Skeletal muscle tissue (tissue), 3 donors: ENCODE measurements at regions not wholly inside any gene's neighbourhood (a gene's known extent, or its start where the extent isn't known, plus 50 kb on each side); places are given as distances from the start of the nearest gene placed in this dataset.

ENCODE experiments used
- H3K27ac ChIP-seq: one replicate; pipeline ENCODE4 v1.7.0; 2013; ENCODE audit warnings: mild to moderate bottlenecking, low read depth, low read length, inconsistent platforms
- H3K27me3 ChIP-seq, 3 donors: one replicate each; pipeline ENCODE4 v1.7.0; 2013; ENCODE audit warnings: low read length in 3 of 3; ENCODE audit not compliant: control insufficient read depth in 3 of 3, insufficient read depth in 3 of 3
- H3K36me3 ChIP-seq, 3 donors: one replicate each; pipeline ENCODE4 v1.7.0; 2013; ENCODE audit warnings: low read length in 3 of 3; ENCODE audit not compliant: control insufficient read depth in 3 of 3, insufficient read depth in 3 of 3
- H3K4me1 ChIP-seq, 3 donors: one replicate each; pipeline ENCODE4 v1.7.0; 2013; ENCODE audit warnings: low read length in 3 of 3, mild to moderate bottlenecking in 3 of 3; ENCODE audit not compliant: control insufficient read depth in 3 of 3, insufficient read depth in 3 of 3
- H3K4me3 ChIP-seq, 3 donors: one replicate each; pipeline ENCODE4 v1.7.0; 2013; ENCODE audit warnings: low read length in 3 of 3
- H3K9ac ChIP-seq, 3 donors: one replicate each; pipeline ENCODE4 v1.7.0; 2013; ENCODE audit warnings: low read length in 3 of 3, mild to moderate bottlenecking in 3 of 3, moderate library complexity in 2 of 3, low read depth in 1 of 3
- H3K9me3 ChIP-seq, 3 donors: one replicate each; pipeline ENCODE4 v1.7.0; 2013; ENCODE audit warnings: low read length in 3 of 3; ENCODE audit not compliant: control insufficient read depth in 3 of 3
- donor health status: Osteomylitis.

- H3K36me3 ChIP-seq = no peaks in the 10 kb centered on the region
- peaks cover 0 to 18% (median 13%) of the 10 kb centered on the region in 3 donors for H3K27me3 ChIP-seq
- H3K4me1 ChIP-seq = peaks cover 28 to 36% (median 29%) of the 10 kb centered on the region in 3 donors
- H3K9me3 ChIP-seq = no peaks in the 10 kb centered on the region
- no peak overlapping the region for H3K9ac ChIP-seq
- peak overlapping the region; percentile 19 for H3K27ac ChIP-seq
- no peak overlapping the region for H3K4me3 ChIP-seq
Measured at GRCh38 chr17:17416400-17417360, 60.1 kb upstream of the MED9 start.

- no peak overlapping the region for H3K9ac ChIP-seq
- H3K36me3 ChIP-seq = no peaks in the 10 kb centered on the region
- H3K27ac ChIP-seq = no peak overlapping the region
- H3K27me3 ChIP-seq = peaks cover 0 to 17% (median 12%) of the 10 kb centered on the region in 3 donors
- H3K4me1 ChIP-seq = peaks cover 28 to 36% (median 29%) of the 10 kb centered on the region in 3 donors
- H3K4me3 ChIP-seq = no peak overlapping the region
- no peaks in the 10 kb centered on the region for H3K9me3 ChIP-seq
Measured at GRCh38 chr17:17417718-17418181, 59.0 kb upstream of the MED9 start.

- Histone ChIP-seq H3K4me3 (no peak overlapping the region), H3K4me1 (peaks cover 23 to 30% (median 23%) of the 10 kb centered on the region in 3 donors), H3K9me3 (no peaks in the 10 kb centered on the region), H3K27ac (peak overlapping the region; percentile 75), H3K27me3 (peaks cover 0 to 5% (median 1%) of the 10 kb centered on the region in 3 donors), H3K9ac (no peak overlapping the region), H3K36me3 (peaks cover 0 to 2% (median 0%) of the 10 kb centered on the region in 3 donors)
Measured at GRCh38 chr17:17419166-17419565, 57.6 kb upstream of the MED9 start.

GRCh38 chr17:17419631-17420030, 57.2 kb upstream of the MED9 start:
- Histone ChIP-seq H3K36me3 (peaks cover 0 to 2% (median 0%) of the 10 kb centered on the region in 3 donors), H3K4me1 (peaks cover 18 to 26% (median 19%) of the 10 kb centered on the region in 3 donors), H3K27me3 (no peaks in the 10 kb centered on the region), H3K9ac (peak overlapping the region in 1 of 3 donors; percentile 33), H3K27ac (peak overlapping the region; percentile 75), H3K9me3 (no peaks in the 10 kb centered on the region), H3K4me3 (no peak overlapping the region)

- no peaks in the 10 kb centered on the region for H3K9me3 ChIP-seq
- H3K27ac ChIP-seq = peak overlapping the region; percentile 75
- peaks cover 18 to 21% (median 19%) of the 10 kb centered on the region in 3 donors for H3K4me1 ChIP-seq
- H3K36me3 ChIP-seq = peaks cover 0 to 2% (median 0%) of the 10 kb centered on the region in 3 donors
- no peaks in the 10 kb centered on the region for H3K27me3 ChIP-seq
- H3K9ac ChIP-seq = peak overlapping the region in 1 of 3 donors; percentile 33
- no peak overlapping the region for H3K4me3 ChIP-seq
Measured at GRCh38 chr17:17420082-17420481, 56.7 kb upstream of the MED9 start.

GRCh38 chr17:17420561-17421269, 56.1 kb upstream of the MED9 start:
- H3K36me3 ChIP-seq = peaks cover 0 to 2% (median 0%) of the 10 kb centered on the region in 3 donors
- no peaks in the 10 kb centered on the region for H3K27me3 ChIP-seq
- H3K4me1 ChIP-seq = peaks cover 18 to 21% (median 18%) of the 10 kb centered on the region in 3 donors
- peak overlapping the region in 1 of 3 donors; percentile 54 for H3K9ac ChIP-seq
- H3K9me3 ChIP-seq = no peaks in the 10 kb centered on the region
- peak overlapping the region; percentile 75 for H3K27ac ChIP-seq
- H3K4me3 ChIP-seq = no peak overlapping the region

GRCh38 chr17:17421346-17422216, 55.2 kb upstream of the MED9 start:
- Histone ChIP-seq H3K4me1 (peaks cover 12 to 14% (median 13%) of the 10 kb centered on the region in 3 donors), H3K9me3 (no peaks in the 10 kb centered on the region), H3K4me3 (no peak overlapping the region), H3K9ac (no peak overlapping the region), H3K36me3 (peaks cover 0 to 2% (median 0%) of the 10 kb centered on the region in 3 donors), H3K27ac (peak overlapping the region; percentile 75), H3K27me3 (no peaks in the 10 kb centered on the region)

GRCh38 chr17:17422217-17422610, 54.6 kb upstream of the MED9 start:
- no peak overlapping the region for H3K4me3 ChIP-seq
- peaks cover 0 to 2% (median 0%) of the 10 kb centered on the region in 3 donors for H3K36me3 ChIP-seq
- H3K9me3 ChIP-seq = no peaks in the 10 kb centered on the region
- H3K4me1 ChIP-seq = peaks cover 9 to 10% (median 9%) of the 10 kb centered on the region in 3 donors
- H3K27me3 ChIP-seq = no peaks in the 10 kb centered on the region
- no peak overlapping the region for H3K27ac ChIP-seq
- H3K9ac ChIP-seq = no peak overlapping the region

GRCh38 chr17:17422641-17423040, 54.2 kb upstream of the MED9 start:
- H3K9me3 ChIP-seq = no peaks in the 10 kb centered on the region
- no peak overlapping the region for H3K4me3 ChIP-seq
- no peaks in the 10 kb centered on the region for H3K27me3 ChIP-seq
- H3K4me1 ChIP-seq = peaks cover 9 to 10% (median 9%) of the 10 kb centered on the region in 3 donors
- no peak overlapping the region for H3K9ac ChIP-seq
- no peak overlapping the region for H3K27ac ChIP-seq
- H3K36me3 ChIP-seq = peaks cover 0 to 2% (median 0%) of the 10 kb centered on the region in 3 donors
